T-helper 1 cell (primary cell): ENCODE measurements at regions not wholly inside any gene's neighbourhood (a gene's known extent, or its start where the extent isn't known, plus 50 kb on each side); places are given as distances from the start of the nearest gene placed in this dataset.
"Not testable (repeated sequence)": the region's sequence is repeated elsewhere in the genome, so short reads cannot be mapped to it uniquely, and the experiment has no call there.

Source experiments
- DNase-seq, 5 donors: peaks; one replicate each; pipeline ENCODE4 v3.0.0-alpha.2; 2012 to 2020

- no peak for DNase-seq
Observed at GRCh38 chr1:232339073-232339472, 290.9 kb downstream of the SIPA1L2 start.

GRCh38 chr1:232335741-232336293 is 294.1 kb downstream of the SIPA1L2 start:
- no peak for DNase-seq

GRCh38 chr1:232335261-232335660 is 294.7 kb downstream of the SIPA1L2 start:
- DNase-seq: peak in 2 of 5 donors; percentile 5 to 10

- DNase-seq: no peak
Observed at GRCh38 chr1:232334811-232335210, 295.1 kb downstream of the SIPA1L2 start.

- DNase-seq: no peak
Observed at GRCh38 chr1:232334246-232334645, 295.7 kb downstream of the SIPA1L2 start.

- DNase-seq: no peak
Observed at GRCh38 chr1:232333419-232333767, 296.5 kb downstream of the SIPA1L2 start.

GRCh38 chr1:232332710-232333418 is 297.1 kb downstream of the SIPA1L2 start:
- DNase-seq: not testable (repeated sequence)

- DNase-seq: no peak
Observed at GRCh38 chr1:232329103-232329813, 300.7 kb downstream of the SIPA1L2 start.

- DNase-seq: no peak
Observed at GRCh38 chr1:232328486-232329102, 301.3 kb downstream of the SIPA1L2 start.

- no peak for DNase-seq
Observed at GRCh38 chr1:232327899-232328298, 302.0 kb downstream of the SIPA1L2 start.

- no peak for DNase-seq
Observed at GRCh38 chr1:232327269-232327668, 302.7 kb downstream of the SIPA1L2 start.

GRCh38 chr1:232322162-232322734 is 307.7 kb downstream of the SIPA1L2 start:
- DNase-seq: no peak

GRCh38 chr1:232319518-232320210 is 310.3 kb downstream of the SIPA1L2 start:
- no peak for DNase-seq

GRCh38 chr1:232319072-232319471 is 310.9 kb downstream of the SIPA1L2 start:
- no peak for DNase-seq

GRCh38 chr1:232318143-232318542 is 311.8 kb downstream of the SIPA1L2 start:
- no peak for DNase-seq

GRCh38 chr1:232317350-232317749 is 312.6 kb downstream of the SIPA1L2 start:
- DNase-seq: no peak

- no peak for DNase-seq
Observed at GRCh38 chr1:232316864-232317263, 313.1 kb downstream of the SIPA1L2 start.

- DNase-seq: not testable (repeated sequence)
Observed at GRCh38 chr1:232313876-232314275, 316.1 kb downstream of the SIPA1L2 start.

- DNase-seq: no peak
Observed at GRCh38 chr1:232310541-232310940, 319.4 kb downstream of the SIPA1L2 start.

- no peak for DNase-seq
Observed at GRCh38 chr1:232308616-232309015, 321.3 kb downstream of the SIPA1L2 start.

GRCh38 chr1:232307296-232308017 is 322.5 kb downstream of the SIPA1L2 start:
- DNase-seq: no peak
